ENCODE measurements at regions not wholly inside any gene's neighbourhood (a gene's known extent, or its start where the extent isn't known, plus 50 kb on each side); places are given as distances from the start of the nearest gene placed in this dataset.

DNA sequence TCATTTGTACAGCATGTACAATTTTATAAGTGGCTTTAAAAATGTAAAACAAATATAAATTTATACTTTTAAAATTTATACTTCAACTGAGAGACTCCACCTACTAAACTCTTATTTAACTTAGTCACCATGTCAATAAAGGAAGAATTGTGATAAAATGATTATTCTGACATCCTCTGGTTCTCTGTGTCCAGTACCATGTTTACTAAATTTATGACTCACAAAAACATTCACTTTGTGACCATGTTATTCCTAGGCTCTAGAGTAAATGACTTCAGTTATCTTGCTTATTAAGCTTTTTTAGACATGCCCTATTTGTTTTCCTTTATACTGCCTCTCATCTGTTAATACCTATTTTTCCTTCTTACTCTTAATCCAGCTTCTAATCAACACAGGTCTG, 959.6 kb upstream of the SLC39A10 start:
- no peak for TF ChIP-seq ELF1 (IDR thresholded peaks at IDR 0.05)
- TF ChIP-seq REST (IDR thresholded peaks at IDR 0.05; ENCODE audit: low read depth, low read length), result no peak
- no peak for TF ChIP-seq CTCF (IDR thresholded peaks at IDR 0.05)
- no peak for TF ChIP-seq FOXM1 (IDR thresholded peaks at IDR 0.05; ENCODE audit: low read depth)
- no peak for TF ChIP-seq USF2 (IDR thresholded peaks at IDR 0.05; ENCODE audit: borderline replicate concordance, low read depth, low read length)
- no peak for TF ChIP-seq MAX (IDR thresholded peaks at IDR 0.05; ENCODE audit: low read depth)
- TF ChIP-seq EP300 (IDR thresholded peaks at IDR 0.05; ENCODE audit: borderline replicate concordance in 1 of 2, low read depth in 1 of 2, low read length in 1 of 2), result no peak
- TF ChIP-seq MXI1 (IDR thresholded peaks at IDR 0.05; ENCODE audit: low read depth, low read length), result no peak
